ENCODE measurements at regions not wholly inside any gene's neighbourhood (a gene's known extent, or its start where the extent isn't known, plus 50 kb on each side); places are given as distances from the start of the nearest gene placed in this dataset.
A peak's percentile ranks its signal among the peaks of the same experiment; 100 is the strongest.
"Not testable (repeated sequence)": the region's sequence is repeated elsewhere in the genome, so short reads cannot be mapped to it uniquely, and the experiment has no call there.

GRCh38 chr3:20810555-20810954, 624.5 kb upstream of the SGO1 start:
- DNase-seq = no peak

DNA sequence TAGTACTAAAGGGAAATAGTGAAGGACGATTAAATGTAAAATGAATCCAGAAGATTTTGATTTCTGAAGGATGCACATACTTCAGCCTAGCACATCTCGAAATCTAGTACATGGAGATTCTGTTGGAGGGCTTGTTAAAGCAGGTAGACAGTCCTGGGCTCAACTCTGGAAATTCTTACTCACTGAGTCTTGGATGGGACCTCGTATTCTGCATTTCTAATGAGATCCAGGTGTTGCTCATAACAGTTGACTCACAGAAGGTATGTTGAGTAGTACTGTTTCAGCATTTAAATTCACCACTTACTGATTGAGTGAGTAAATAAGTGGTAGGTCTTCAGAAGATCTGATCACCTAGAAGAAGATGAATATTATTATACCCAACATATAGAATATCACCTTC, 623.4 kb upstream of the SGO1 start:
- DNase-seq = no peak

- DNase-seq = no peak
Observed at GRCh38 chr3:20808864-20809263, 622.9 kb upstream of the SGO1 start.

- no peak for DNase-seq
Observed at GRCh38 chr3:20798666-20799065, 612.7 kb upstream of the SGO1 start.

- no peak for DNase-seq
Observed at GRCh38 chr3:20787005-20787404, 601.0 kb upstream of the SGO1 start.

- DNase-seq = no peak
Observed at GRCh38 chr3:20776692-20777091, 590.7 kb upstream of the SGO1 start.

DNA sequence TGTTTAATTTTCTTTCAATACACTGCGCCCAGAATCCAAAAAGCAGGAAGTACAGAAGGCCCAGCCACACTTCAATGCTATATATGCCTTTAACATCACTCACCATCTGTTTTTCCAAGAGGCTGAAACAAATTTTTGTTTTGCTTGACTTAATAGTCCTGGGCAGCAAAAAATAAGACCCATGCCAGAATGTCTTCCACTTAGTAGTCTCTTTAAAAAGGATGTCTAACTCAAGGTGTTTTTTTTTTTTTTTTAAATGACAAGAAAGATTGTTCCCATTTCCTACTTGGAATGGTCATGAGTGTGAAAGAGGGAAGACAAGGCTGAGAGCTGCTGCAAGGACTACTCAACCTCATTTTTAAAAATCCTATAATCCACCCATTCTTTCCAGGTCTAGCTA, 590.3 kb upstream of the SGO1 start:
- DNase-seq = no peak

DNA sequence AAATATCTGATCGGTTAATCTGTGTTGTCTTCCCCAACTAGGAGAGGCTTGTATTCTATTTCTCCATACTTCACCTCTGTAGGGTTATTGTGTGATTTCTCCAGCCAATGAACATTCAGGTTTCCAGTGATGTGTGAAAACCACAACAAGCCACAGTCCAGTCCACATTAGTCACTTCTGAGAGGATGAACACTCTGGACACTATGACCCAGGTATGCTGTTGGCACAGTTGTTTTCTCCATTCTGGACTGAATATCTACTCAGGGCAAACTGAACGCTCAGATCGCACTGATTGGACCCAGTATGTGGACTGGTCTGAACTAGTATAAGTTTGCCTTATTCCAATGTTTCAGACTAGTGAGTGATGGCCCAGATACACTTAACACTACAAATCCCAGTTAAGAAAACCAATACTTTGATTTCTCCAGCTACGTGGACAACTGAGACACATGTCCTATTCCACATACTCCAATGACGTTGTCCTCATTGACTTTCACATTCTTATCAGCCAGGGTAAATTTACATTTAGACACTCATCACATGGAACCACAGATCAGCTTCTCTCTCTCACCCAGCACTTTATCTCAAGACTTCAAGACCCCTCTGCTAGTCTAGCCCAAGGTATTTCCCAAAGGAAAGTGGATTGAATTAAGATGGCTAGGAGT, 587.4 kb upstream of the SGO1 start:
- no peak for DNase-seq

DNA sequence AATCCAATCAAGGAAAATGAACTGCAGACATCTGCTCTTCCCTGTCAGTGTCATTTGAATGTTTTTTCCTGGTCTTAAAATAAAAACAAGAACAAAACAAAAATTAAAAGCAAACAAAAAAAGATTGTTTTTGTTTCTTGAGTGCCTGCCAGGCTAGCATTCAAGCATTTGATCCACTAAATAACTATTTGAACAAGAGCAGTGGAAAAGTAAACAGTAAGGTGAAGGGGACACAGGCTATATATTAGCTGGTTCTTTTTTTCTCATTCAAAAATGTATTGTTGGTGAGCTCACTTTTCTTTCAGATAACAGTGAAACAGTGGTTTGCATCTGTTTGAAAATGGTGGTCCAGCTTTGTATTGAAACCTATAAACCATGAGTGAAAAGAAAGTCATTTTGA, 586.9 kb upstream of the SGO1 start:
- DNase-seq = no peak

- no peak for DNase-seq
Observed at GRCh38 chr3:20769430-20769829, 583.4 kb upstream of the SGO1 start.

- no peak for DNase-seq
Observed at GRCh38 chr3:20760981-20761380, 575.0 kb upstream of the SGO1 start.

GRCh38 chr3:20752416-20752815, 566.4 kb upstream of the SGO1 start:
- DNase-seq = no peak

DNA sequence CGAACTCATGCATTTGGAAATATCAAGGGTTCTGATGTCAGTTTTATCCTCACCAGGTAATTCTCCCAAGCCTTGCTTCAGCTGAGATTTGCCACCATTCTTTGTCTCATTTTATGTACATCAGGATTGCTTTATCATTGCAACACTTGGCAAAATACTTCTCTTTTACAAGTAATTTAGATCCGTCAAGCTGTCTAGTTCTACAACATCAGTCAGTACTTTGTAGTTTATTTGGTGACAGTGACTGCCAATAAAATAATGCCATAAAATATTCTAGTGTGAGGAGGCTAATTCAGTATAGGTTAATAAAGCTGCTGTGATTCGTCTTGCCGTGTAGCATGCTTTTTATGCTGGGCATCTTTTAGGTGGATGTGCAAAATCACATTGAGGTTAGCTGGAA, 565.3 kb upstream of the SGO1 start:
- no peak for DNase-seq

GRCh38 chr3:20747741-20748140, 561.7 kb upstream of the SGO1 start:
- DNase-seq = no peak

GRCh38 chr3:20743553-20744321, 557.7 kb upstream of the SGO1 start:
- no peak for DNase-seq

GRCh38 chr3:20742903-20743552, 557.0 kb upstream of the SGO1 start:
- no peak for DNase-seq

GRCh38 chr3:20741381-20741780, 555.4 kb upstream of the SGO1 start:
- no peak for DNase-seq

DNA sequence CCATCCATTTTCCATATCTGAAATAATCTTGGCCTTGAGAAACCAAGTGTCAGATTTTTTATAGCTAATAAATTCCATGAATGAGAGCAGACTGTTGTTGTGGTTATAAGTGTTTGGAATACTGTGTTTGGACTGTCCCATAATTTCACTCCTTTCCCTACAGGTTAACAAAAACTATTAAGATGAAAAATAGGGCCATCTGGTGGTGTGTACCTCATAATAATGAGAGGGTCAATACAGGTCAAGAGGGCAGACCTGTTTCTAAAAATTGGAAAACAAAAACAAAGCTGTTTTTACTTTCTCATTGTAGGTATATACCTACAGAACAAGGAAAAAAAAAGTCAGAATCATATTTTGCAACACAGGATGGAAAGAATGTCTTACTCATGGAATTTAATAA, 553.8 kb upstream of the SGO1 start:
- peak; percentile 1 for DNase-seq

GRCh38 chr3:20736287-20736852, 550.4 kb upstream of the SGO1 start:
- DNase-seq = no peak

DNA sequence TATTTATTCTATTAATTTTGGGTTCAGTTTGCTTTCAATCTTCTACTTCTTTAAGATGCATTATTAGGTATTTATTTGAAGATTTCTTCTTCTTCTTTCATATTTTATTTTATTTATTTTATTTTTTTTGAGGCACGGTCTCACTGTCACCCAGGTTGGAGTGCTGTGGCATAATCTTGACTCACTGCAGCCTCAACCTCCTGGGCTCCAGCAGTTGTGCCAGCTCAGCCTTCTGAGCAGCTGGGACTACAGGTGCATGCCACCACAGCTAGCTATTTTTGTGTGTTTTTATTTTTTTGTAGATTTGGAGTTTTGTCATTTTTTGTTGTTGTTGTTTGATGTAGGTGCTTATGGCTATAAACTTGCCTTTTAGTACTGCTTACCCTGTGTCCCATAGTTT, 543.2 kb upstream of the SGO1 start:
- DNase-seq = no peak

- DNase-seq = no peak
Observed at GRCh38 chr3:20726786-20727185, 540.8 kb upstream of the SGO1 start.

DNA sequence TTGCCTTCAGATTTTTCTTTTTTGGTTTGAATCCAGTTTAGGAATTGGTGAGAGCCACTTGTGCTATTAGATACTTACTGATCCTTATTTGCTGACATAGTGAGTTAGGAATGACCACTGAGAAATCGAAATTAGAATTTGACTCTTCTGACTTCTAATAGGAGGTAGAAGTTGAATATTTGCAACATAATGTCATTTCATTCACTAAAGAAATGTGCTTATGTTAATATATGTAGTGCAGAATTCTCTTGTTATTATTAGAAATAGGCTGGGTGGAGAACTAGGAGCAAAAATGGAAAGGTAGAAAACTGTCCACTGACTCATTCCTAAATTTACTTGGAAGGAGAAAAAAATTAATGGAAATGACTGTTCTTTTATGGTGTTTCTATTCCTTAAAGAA, 538.2 kb upstream of the SGO1 start:
- no peak for DNase-seq

DNA sequence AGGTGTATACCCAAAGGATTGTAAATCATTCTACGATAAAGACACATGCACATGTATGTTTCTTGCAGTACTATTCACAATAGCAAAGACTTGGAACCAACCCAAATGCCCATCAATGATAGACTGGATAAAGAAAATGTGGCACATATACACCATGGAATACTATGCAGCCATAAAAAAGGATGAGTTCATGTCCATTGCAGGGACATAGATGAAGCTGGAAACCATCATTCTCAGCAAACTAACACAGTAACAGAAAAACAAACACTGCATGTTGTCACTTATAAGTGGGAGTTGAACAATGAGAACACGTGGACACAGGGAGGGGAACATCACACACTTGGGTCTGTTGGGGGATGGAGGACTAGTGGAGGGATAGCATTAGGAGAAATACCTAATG, 530.4 kb upstream of the SGO1 start:
- not testable (repeated sequence) for DNase-seq

GRCh38 chr3:20701641-20702040, 515.6 kb upstream of the SGO1 start:
- no peak for DNase-seq
